IMR-90 (cell line): ENCODE measurements at regions not wholly inside any gene's neighbourhood (a gene's known extent, or its start where the extent isn't known, plus 50 kb on each side); places are given as distances from the start of the nearest gene placed in this dataset.
A peak's percentile ranks its signal among the peaks of the same experiment; 100 is the strongest.

Experiments
- ATAC-seq: fragments of 200-7000 bp; cut with Tn5 transposase; 2 replicates; pipeline ENCODE4 v1.9.1; 2020; ENCODE audit warnings: low read depth, mild to moderate bottlenecking, moderate library complexity
- BruUV-seq: library from RNA; stranded (reverse); fragments of 400-500 nt; replicated peaks from 2 replicates; lab custom pipeline; 2021; lab: Mats Ljungman, UMichigan
- CTCF ChIA-PET: fragments of 300-600 bp; formaldehyde crosslinking; extraction: SDS; loops from one replicate; lab custom pipeline; 2021; ENCODE audit warnings: antibody characterized with exemption; lab: Yijun Ruan, JAX
- POLR2A ChIA-PET: fragments of 300-600 bp; sonication (Branson Sonifier 250); formaldehyde crosslinking; loops from one replicate; lab custom pipeline; 2022; ENCODE audit warnings: antibody characterized with exemption; ENCODE audit not compliant: unreplicated experiment; lab: Charles Lee
- DNase-seq: peaks from one replicate; pipeline ENCODE4 v3.0.0; 2013
- H2AFZ ChIP-seq: replicated peaks from 2 replicates; pipeline ENCODE3; 2013; ENCODE audit warnings: low read length, mild to moderate bottlenecking; ENCODE audit not compliant: poor library complexity
- H2AK5ac ChIP-seq: 2 replicates; pipeline ENCODE4 v1.6.1; 2013; ENCODE audit warnings: low read depth, low read length, inconsistent platforms
- H2AK9ac ChIP-seq: replicated peaks from 2 replicates; pipeline ENCODE3; 2013; ENCODE audit warnings: mild to moderate bottlenecking, low read depth, low read length, moderate library complexity; ENCODE audit not compliant: poor library complexity
- H2BK120ac ChIP-seq: 2 replicates; pipeline ENCODE4 v1.6.1; 2013; ENCODE audit warnings: low read depth, low read length, inconsistent platforms
- H2BK15ac ChIP-seq: 3 replicates; pipeline ENCODE4 v1.6.1; 2013; ENCODE audit warnings: low read depth, low read length, inconsistent platforms
- H2BK20ac ChIP-seq: 2 replicates; pipeline ENCODE4 v1.6.1; 2013; ENCODE audit warnings: low read depth, mild to moderate bottlenecking, inconsistent platforms, low read length, moderate library complexity
- H2BK5ac ChIP-seq: 2 replicates; pipeline ENCODE4 v1.6.1; 2013; ENCODE audit warnings: mild to moderate bottlenecking, low read depth, low read length, inconsistent platforms; ENCODE audit not compliant: poor library complexity, severe bottlenecking
- H3K14ac ChIP-seq: replicated peaks from 2 replicates; pipeline ENCODE4 v1.6.1; 2013; ENCODE audit warnings: low read depth, low read length, inconsistent platforms
- H3K18ac ChIP-seq: 2 replicates; pipeline ENCODE4 v1.6.1; 2013; ENCODE audit warnings: low read depth, low read length, control low read depth
- H3K23ac ChIP-seq: 2 replicates; pipeline ENCODE4 v1.6.1; 2013; ENCODE audit warnings: low read depth, low read length, inconsistent platforms
- H3K27ac ChIP-seq: 2 replicates; pipeline ENCODE4 v1.5.1; 2013; ENCODE audit warnings: mild to moderate bottlenecking, control low read depth, low read length; ENCODE audit not compliant: insufficient read depth
- H3K27me3 ChIP-seq: 2 replicates; pipeline ENCODE4 v1.6.1; 2013; ENCODE audit warnings: low read length; ENCODE audit not compliant: control insufficient read depth, insufficient read depth
- H3K36me3 ChIP-seq: 2 replicates; pipeline ENCODE4 v1.6.1; 2013; ENCODE audit warnings: low read length, mixed read lengths; ENCODE audit not compliant: control insufficient read depth, insufficient read depth
- H3K4ac ChIP-seq: 2 replicates; pipeline ENCODE4 v1.6.1; 2013; ENCODE audit warnings: low read depth, low read length, inconsistent platforms
- H3K4me1 ChIP-seq: 2 replicates; pipeline ENCODE4 v1.6.1; 2013; ENCODE audit warnings: low read length, mixed read lengths; ENCODE audit not compliant: control insufficient read depth, insufficient read depth
- H3K4me2 ChIP-seq: 2 replicates; pipeline ENCODE4 v1.6.1; 2013; ENCODE audit warnings: low read depth, mild to moderate bottlenecking, control low read depth, low read length, moderate library complexity
- H3K4me3 ChIP-seq: 2 replicates; pipeline ENCODE4 v1.5.1; 2013; ENCODE audit warnings: low read depth, mild to moderate bottlenecking, control low read depth, low read length, moderate library complexity; ENCODE audit not compliant: insufficient read depth
- H3K56ac ChIP-seq: 2 replicates; pipeline ENCODE4 v1.6.1; 2013; ENCODE audit warnings: low read length, inconsistent platforms; ENCODE audit not compliant: insufficient read depth; ENCODE audit errors: extremely low read depth
- H3K79me1 ChIP-seq, 2 experiments: 2 replicates each; pipeline ENCODE4 v1.6.1; 2013; ENCODE audit warnings: low read length in 2 of 2, inconsistent platforms in 1 of 2, low read depth in 1 of 2
- H3K9ac ChIP-seq: 2 replicates; pipeline ENCODE4 v1.6.1; 2013; ENCODE audit warnings: low read depth, low read length, control low read depth
- H3K9me1 ChIP-seq: 2 replicates; pipeline ENCODE4 v1.6.1; 2013; ENCODE audit warnings: low read length, inconsistent platforms; ENCODE audit not compliant: insufficient read depth
- H3K9me3 ChIP-seq: 2 replicates; pipeline ENCODE4 v1.6.1; 2013; ENCODE audit warnings: low read length; ENCODE audit not compliant: control insufficient read depth, insufficient read depth
- H4K20me1 ChIP-seq: 2 replicates; pipeline ENCODE4 v1.6.1; 2013; ENCODE audit warnings: low read length, inconsistent platforms; ENCODE audit not compliant: insufficient read depth
- H4K5ac ChIP-seq: 2 replicates; pipeline ENCODE4 v1.6.1; 2013; ENCODE audit warnings: mild to moderate bottlenecking, low read depth, low read length, control low read depth
- H4K8ac ChIP-seq, 2 experiments: 2 replicates each; pipeline ENCODE4 v1.6.1; 2013; ENCODE audit warnings: low read depth in 2 of 2, low read length in 2 of 2, control low read depth in 1 of 2, inconsistent platforms in 1 of 2
- H4K91ac ChIP-seq: 2 replicates; pipeline ENCODE4 v1.6.1; 2013; ENCODE audit warnings: low read depth, low read length, inconsistent platforms; ENCODE audit not compliant: insufficient read depth
- CHD1 ChIP-seq: IDR thresholded peaks from 2 replicates; pipeline ENCODE4 v1.6.1; 2012; ENCODE audit warnings: low read depth, low read length, improper control_type of control experiment
- NFE2L2 ChIP-seq: fragments of 150-350 bp; IDR thresholded peaks from 2 replicates; pipeline ENCODE4 v1.6.1; 2016; ENCODE audit warnings: low read depth, mild to moderate bottlenecking, low read length
- WGBS, 2 experiments: methylation state at CpG; one replicate each; pipeline versions ENCODE4 v1.1.5 to v1.1.7; 2013; ENCODE audit warnings: missing lambda C conversion rate in 2 of 2; ENCODE audit not compliant: insufficient read length in 1 of 2; ENCODE audit errors: extremely low coverage in 2 of 2; 5-methylcytosine and 5-hydroxymethylcytosine counted together
- dilution Hi-C: fragments of 300-500 bp; cut with HindIII; formaldehyde crosslinking; loops from one replicate; pipeline ENCODE4 v1.14.3; 2018; ENCODE audit warnings: low sequenced_read_pairs; ENCODE audit not compliant: unreplicated experiment
- in situ Hi-C: fragments of 300-500 bp; cut with MboI; formaldehyde crosslinking; loops from 3 replicates; pipeline ENCODE4 v1.14.3; 2019; ENCODE audit warnings: low sequenced_read_pairs, inconsistent platforms, mixed read lengths
- intact Hi-C: fragments of 100-400 bp; cut with micrococcal nuclease; formaldehyde crosslinking; loops from 2 replicates; pipeline ENCODE4 v1.10.0; 2022

DNA sequence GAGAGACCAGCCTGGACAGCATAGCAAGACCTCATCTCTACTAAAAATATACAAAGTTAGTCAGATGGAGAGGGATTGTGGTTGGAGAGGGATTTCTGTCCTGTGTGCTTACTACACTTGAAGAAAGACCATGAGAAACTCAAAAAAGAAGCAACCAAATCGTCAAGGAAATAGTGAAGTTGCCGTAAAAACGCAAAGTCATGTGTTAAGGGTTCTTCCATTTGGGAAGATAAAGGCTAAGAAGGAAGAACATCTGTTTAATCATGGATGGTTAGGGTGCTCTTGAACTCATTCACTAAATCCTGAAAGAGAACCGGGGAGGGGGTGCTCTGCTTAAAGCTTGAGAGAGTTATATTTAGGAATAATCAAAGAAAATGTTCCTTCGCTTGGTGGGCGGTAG lies 59.8 kb upstream of the KDM7A start:
- dilution Hi-C loops: no loop called here
- peaks cover 47% of the 10 kb centered on the region for H3K27me3 ChIP-seq
- in situ Hi-C loops: no loop called here

More for the DNA sequence above, 59.8 kb upstream of the KDM7A start:
- Histone ChIP-seq H3K9me1 (no peaks in the 10 kb centered on the region), H3K4me2 (no peak overlapping the region), H3K36me3 (no peaks in the 10 kb centered on the region), H3K27ac (no peak overlapping the region), H2BK5ac (no peak overlapping the region), H3K4ac (no peak overlapping the region), H4K8ac (no peak overlapping the region), H2BK120ac (no peak overlapping the region), H3K9ac (no peak overlapping the region), H4K5ac (no peak overlapping the region), H3K9me3 (no peaks in the 10 kb centered on the region), H2AK5ac (no peak overlapping the region), H3K4me3 (no peak overlapping the region), H3K79me1 (no peaks in the 10 kb centered on the region), H2BK20ac (no peak overlapping the region), H3K4me1 (no peaks in the 10 kb centered on the region), H3K14ac (no peak overlapping the region), H2AFZ (no peak overlapping the region), H3K18ac (no peak overlapping the region), H3K23ac (no peak overlapping the region), H3K56ac (no peak overlapping the region), H4K91ac (no peak overlapping the region), H2AK9ac (no peak overlapping the region), H2BK15ac (no peak overlapping the region), H4K20me1 (no peaks in the 10 kb centered on the region)
- BruUV-seq: no TSS peak
- no peak for TF ChIP-seq CHD1
- peak; percentile 11; the same call in 1 of the 2 replicates for TF ChIP-seq NFE2L2
- CTCF ChIA-PET: no interaction called here
- 80% methylated on average over 3 of the region's 6 CpGs; no CpG with 5 or more reads in 1 of the 2 experiments for WGBS, 2 experiments
- ATAC-seq (no peak), DNase-seq (no peak)
- POLR2A ChIA-PET: no interaction called here
- intact Hi-C loops: no loop called here
